A673 (cell line): ENCODE measurements at regions not wholly inside any gene's neighbourhood (a gene's known extent, or its start where the extent isn't known, plus 50 kb on each side); places are given as distances from the start of the nearest gene placed in this dataset.

Experiments used
- BruUV-seq: library from RNA; stranded (reverse); fragments of 400-500 nt; replicated peaks from 2 replicates; lab custom pipeline; 2021; lab: Mats Ljungman, UMichigan
- CTCF ChIA-PET: fragments of 300-600 bp; sonication (Branson Sonifier 250); formaldehyde crosslinking; loops from one replicate; lab custom pipeline; 2022; ENCODE audit warnings: antibody characterized with exemption; lab: Charles Lee
- POLR2A ChIA-PET: fragments of 300-600 bp; sonication (Branson Sonifier 250); formaldehyde crosslinking; loops from one replicate; lab custom pipeline; 2022; ENCODE audit warnings: antibody characterized with exemption; ENCODE audit not compliant: low non-redundant PET; lab: Charles Lee
- DNase-seq: peaks from one replicate; pipeline ENCODE4 v3.0.0-alpha.2; 2015; ENCODE audit warnings: low spot score
- H3K27ac ChIP-seq: fragments of 200-600 bp; sonication (generic); 2 replicates; pipeline ENCODE4 v1.5.1; 2016; ENCODE audit warnings: mixed run types, low read depth, mild to moderate bottlenecking, mixed read lengths, antibody characterized with exemption, low read length; ENCODE audit not compliant: poor library complexity, severe bottlenecking
- H3K27me3 ChIP-seq: fragments of 200-600 bp; sonication (generic); replicated peaks from 2 replicates; pipeline ENCODE4 v1.6.1; 2017; ENCODE audit warnings: mixed run types, low read depth, mild to moderate bottlenecking, mixed read lengths, antibody characterized with exemption, low read length; ENCODE audit not compliant: insufficient read depth, poor library complexity
- H3K36me3 ChIP-seq: fragments of 200-600 bp; sonication (generic); 2 replicates; pipeline ENCODE4 v1.6.1; 2016; ENCODE audit warnings: mixed run types, mild to moderate bottlenecking, mixed read lengths, antibody characterized with exemption, low read length; ENCODE audit not compliant: insufficient read depth, poor library complexity, severe bottlenecking
- H3K4me1 ChIP-seq: fragments of 200-600 bp; sonication (generic); 2 replicates; pipeline ENCODE4 v1.6.1; 2017; ENCODE audit warnings: mixed run types, mild to moderate bottlenecking, mixed read lengths, antibody characterized with exemption, low read length; ENCODE audit not compliant: insufficient read depth, poor library complexity, severe bottlenecking
- H3K4me3 ChIP-seq: fragments of 200-600 bp; sonication (generic); 2 replicates; pipeline ENCODE4 v1.5.1; 2016; ENCODE audit warnings: low read depth, mixed run types, mild to moderate bottlenecking, mixed read lengths, low read length; ENCODE audit not compliant: poor library complexity, severe bottlenecking
- H3K9me3 ChIP-seq: fragments of 200-600 bp; sonication (generic); 2 replicates; pipeline ENCODE4 v1.6.1; 2016; ENCODE audit warnings: mixed run types, low read depth, mild to moderate bottlenecking, mixed read lengths, antibody characterized with exemption, low read length; ENCODE audit not compliant: poor library complexity, severe bottlenecking
- EZH2 ChIP-seq: fragments of 200-600 bp; sonication (generic); IDR thresholded peaks from 2 replicates; pipeline ENCODE4 v1.6.1; 2017; ENCODE audit warnings: borderline replicate concordance, low read depth, mild to moderate bottlenecking, mixed read lengths, antibody characterized with exemption, low read length; ENCODE audit not compliant: poor library complexity, severe bottlenecking
- intact Hi-C: fragments of 100-400 bp; cut with micrococcal nuclease; formaldehyde crosslinking; loops from one replicate; pipeline ENCODE4 v1.10.0; 2022; ENCODE audit not compliant: unreplicated experiment
- TF ChIP-seq, protein P1 (sequence below): fragments of 300-800, 200-600 bp; sonication (generic); conservative IDR thresholded peaks from 2 replicates; pipeline ENCODE4 v1.5.1; 2017; ENCODE audit warnings: low read depth, mild to moderate bottlenecking, antibody characterized with exemption, low read length, moderate library complexity, mixed read lengths

DNA sequence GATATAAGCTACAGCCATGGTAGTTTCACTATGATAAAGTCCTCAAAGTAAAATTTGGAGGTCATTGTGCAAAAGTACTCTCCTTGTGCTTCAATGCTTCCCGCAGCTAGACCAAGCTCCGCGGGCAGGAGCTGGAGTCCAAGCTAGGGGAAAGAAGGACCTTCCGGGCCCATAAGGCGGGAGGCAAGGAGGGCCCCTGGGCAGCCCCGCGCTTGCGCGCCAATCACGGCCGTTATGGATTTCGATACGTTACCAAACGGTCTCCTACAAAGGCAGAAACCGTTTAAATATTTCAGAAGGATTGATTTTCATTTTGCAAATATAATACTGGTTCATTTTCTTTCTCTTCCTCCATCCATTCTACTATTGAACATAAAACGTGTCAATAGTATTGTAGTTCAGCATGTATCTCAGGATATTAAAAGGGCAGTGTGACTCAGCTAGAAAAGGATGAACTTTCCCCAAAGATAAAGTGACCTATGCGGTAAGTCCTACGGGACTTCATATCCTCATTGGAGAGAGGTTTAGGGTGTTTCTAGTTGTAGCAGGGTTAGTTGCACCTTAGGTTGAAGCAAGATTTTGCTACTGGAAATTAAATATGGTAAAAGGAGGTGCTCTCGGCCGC lies 128.0 kb downstream of the KIF20B start:
- BruUV-seq, result no TSS peak
- Histone ChIP-seq H3K9me3 (no peaks in the 10 kb centered on the region), H3K36me3 (no peaks in the 10 kb centered on the region), H3K4me1 (no peaks in the 10 kb centered on the region), H3K27ac (no peak overlapping the region), H3K4me3 (no peak overlapping the region), H3K27me3 (peaks cover 41% of the 10 kb centered on the region)
- DNase-seq, result no peak
- POLR2A ChIA-PET, result no interaction called here
- no peak for TF ChIP-seq EZH2
- TF ChIP-seq, protein P1, sequence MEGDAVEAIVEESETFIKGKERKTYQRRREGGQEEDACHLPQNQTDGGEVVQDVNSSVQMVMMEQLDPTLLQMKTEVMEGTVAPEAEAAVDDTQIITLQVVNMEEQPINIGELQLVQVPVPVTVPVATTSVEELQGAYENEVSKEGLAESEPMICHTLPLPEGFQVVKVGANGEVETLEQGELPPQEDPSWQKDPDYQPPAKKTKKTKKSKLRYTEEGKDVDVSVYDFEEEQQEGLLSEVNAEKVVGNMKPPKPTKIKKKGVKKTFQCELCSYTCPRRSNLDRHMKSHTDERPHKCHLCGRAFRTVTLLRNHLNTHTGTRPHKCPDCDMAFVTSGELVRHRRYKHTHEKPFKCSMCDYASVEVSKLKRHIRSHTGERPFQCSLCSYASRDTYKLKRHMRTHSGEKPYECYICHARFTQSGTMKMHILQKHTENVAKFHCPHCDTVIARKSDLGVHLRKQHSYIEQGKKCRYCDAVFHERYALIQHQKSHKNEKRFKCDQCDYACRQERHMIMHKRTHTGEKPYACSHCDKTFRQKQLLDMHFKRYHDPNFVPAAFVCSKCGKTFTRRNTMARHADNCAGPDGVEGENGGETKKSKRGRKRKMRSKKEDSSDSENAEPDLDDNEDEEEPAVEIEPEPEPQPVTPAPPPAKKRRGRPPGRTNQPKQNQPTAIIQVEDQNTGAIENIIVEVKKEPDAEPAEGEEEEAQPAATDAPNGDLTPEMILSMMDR, result no peak
- CTCF ChIA-PET, result no interaction called here
- intact Hi-C loops, result no loop called here

DNA sequence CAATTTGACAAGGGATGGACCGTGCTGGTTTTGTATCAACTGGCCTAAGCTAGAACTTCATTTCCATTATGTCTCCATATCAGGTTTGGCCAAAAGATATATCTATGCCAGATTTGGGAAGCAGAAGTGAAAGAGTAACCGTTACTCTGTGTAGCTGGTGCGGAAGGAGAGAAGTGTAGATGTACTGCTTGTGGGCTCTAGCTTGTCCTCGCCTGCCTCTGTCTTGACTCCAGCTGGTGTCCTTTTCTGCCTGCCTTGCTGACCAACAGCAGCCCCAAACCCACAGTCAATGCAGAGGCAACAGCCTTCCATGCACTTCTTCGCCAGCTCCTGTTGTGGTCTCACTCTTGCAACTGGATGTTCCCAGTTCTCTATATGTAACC lies 128.5 kb downstream of the KIF20B start:
- no peak for DNase-seq
- Histone ChIP-seq H3K27ac (no peak overlapping the region), H3K9me3 (no peaks in the 10 kb centered on the region), H3K36me3 (no peaks in the 10 kb centered on the region), H3K27me3 (peaks cover 41% of the 10 kb centered on the region), H3K4me3 (no peak overlapping the region), H3K4me1 (no peaks in the 10 kb centered on the region)
- ChIA-PET CTCF (no interaction called here), POLR2A (no interaction called here)
- intact Hi-C loops, result no loop called here
- TF ChIP-seq EZH2, result no peak
- TF ChIP-seq, protein P1, result no peak
- BruUV-seq, result no TSS peak

DNA sequence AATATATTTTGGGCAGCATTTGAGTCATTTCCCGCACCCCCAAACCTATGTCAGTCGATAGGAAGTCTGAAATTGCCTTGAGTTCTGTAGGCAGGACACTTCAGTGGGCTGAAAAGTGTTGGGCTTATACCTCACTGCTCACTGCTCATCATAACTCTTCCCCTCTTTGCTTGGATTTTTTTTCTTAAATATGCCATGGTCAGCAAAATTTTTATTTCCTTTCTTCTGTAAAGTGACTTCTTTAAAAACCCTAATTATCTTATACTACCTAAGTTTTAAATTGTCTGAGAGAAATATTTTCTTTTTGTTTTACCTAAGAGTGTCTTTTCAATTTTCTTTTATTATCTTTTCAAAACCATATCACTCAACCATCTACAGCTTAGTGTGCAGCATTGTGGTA lies 129.2 kb downstream of the KIF20B start:
- intact Hi-C loops, result no loop called here
- Histone ChIP-seq H3K4me3 (no peak overlapping the region), H3K27ac (no peak overlapping the region), H3K27me3 (peaks cover 43% of the 10 kb centered on the region), H3K36me3 (no peaks in the 10 kb centered on the region), H3K4me1 (no peaks in the 10 kb centered on the region), H3K9me3 (no peaks in the 10 kb centered on the region)
- DNase-seq, result no peak
- ChIA-PET CTCF (no interaction called here), POLR2A (no interaction called here)
- BruUV-seq, result no TSS peak
- TF ChIP-seq, protein P1, result no peak
